HG02870 (cell line): ENCODE measurements at regions not wholly inside any gene's neighbourhood (a gene's known extent, or its start where the extent isn't known, plus 50 kb on each side); places are given as distances from the start of the nearest gene placed in this dataset.

Experiments
- ATAC-seq: cut with Tn5 transposase; IDR thresholded peaks from one replicate; pipeline ENCODE4 v1.9.1; 2021; ENCODE audit warnings: mild to moderate bottlenecking, moderate library complexity; ENCODE audit not compliant: unreplicated experiment

- no peak for ATAC-seq
Measured at GRCh38 chr14:51468523-51468922, 183.2 kb upstream of the FRMD6 start.

- ATAC-seq = no peak
Measured at GRCh38 chr14:51472881-51473280, 178.8 kb upstream of the FRMD6 start.

- ATAC-seq = no peak
Measured at GRCh38 chr14:51473351-51473750, 178.4 kb upstream of the FRMD6 start.

- no peak for ATAC-seq
Measured at GRCh38 chr14:51473808-51474565, 177.7 kb upstream of the FRMD6 start.

GRCh38 chr14:51474854-51475253, 176.9 kb upstream of the FRMD6 start:
- ATAC-seq = no peak

GRCh38 chr14:51478175-51478621, 173.5 kb upstream of the FRMD6 start:
- no peak for ATAC-seq

- no peak for ATAC-seq
Measured at GRCh38 chr14:51479584-51480325, 172.0 kb upstream of the FRMD6 start.

- ATAC-seq = no peak
Measured at GRCh38 chr14:51481643-51482042, 170.1 kb upstream of the FRMD6 start.

GRCh38 chr14:51482102-51482501, 169.6 kb upstream of the FRMD6 start:
- ATAC-seq = no peak

- no peak for ATAC-seq
Measured at GRCh38 chr14:51484485-51484884, 167.2 kb upstream of the FRMD6 start.

GRCh38 chr14:51485733-51486132, 166.0 kb upstream of the FRMD6 start:
- ATAC-seq = no peak

GRCh38 chr14:51487848-51488247, 163.9 kb upstream of the FRMD6 start:
- ATAC-seq = no peak

- no peak for ATAC-seq
Measured at GRCh38 chr14:51488569-51489220, 163.0 kb upstream of the FRMD6 start.

GRCh38 chr14:51490205-51490604, 161.5 kb upstream of the FRMD6 start:
- no peak for ATAC-seq

GRCh38 chr14:51491036-51491545, 160.6 kb upstream of the FRMD6 start:
- ATAC-seq = no peak

GRCh38 chr14:51491776-51492175, 159.9 kb upstream of the FRMD6 start:
- no peak for ATAC-seq

- ATAC-seq = no peak
Measured at GRCh38 chr14:51495319-51495718, 156.4 kb upstream of the FRMD6 start.

GRCh38 chr14:51498411-51499227, 153.1 kb upstream of the FRMD6 start:
- no peak for ATAC-seq

GRCh38 chr14:51500776-51501175, 150.9 kb upstream of the FRMD6 start:
- no peak for ATAC-seq

GRCh38 chr14:51501746-51502145, 150.0 kb upstream of the FRMD6 start:
- ATAC-seq = no peak

GRCh38 chr14:51504669-51505068, 147.0 kb upstream of the FRMD6 start:
- ATAC-seq = no peak
